ENCODE measurements at regions not wholly inside any gene's neighbourhood (a gene's known extent, or its start where the extent isn't known, plus 50 kb on each side); places are given as distances from the start of the nearest gene placed in this dataset.

GRCh38 chr5:96016216-96016615, 54.6 kb upstream of the ELL2 start (continued):
- TF ChIP-seq PHF8 (conservative IDR thresholded peaks at IDR 0.05; ENCODE audit: low read depth, low read length) (no peak), ATF2 (IDR thresholded peaks at IDR 0.05; ENCODE audit: low read length) (no peak), BACH1 (IDR thresholded peaks at IDR 0.05; ENCODE audit: low read length) (no peak), JUND (IDR thresholded peaks at IDR 0.05; ENCODE audit: low read length) (no peak)

All from H1 (cell line).